SK-N-SH treated with all-trans-retinoic acid at 6 μM for 48 hours (cell line): ENCODE measurements at regions not wholly inside any gene's neighbourhood (a gene's known extent, or its start where the extent isn't known, plus 50 kb on each side); places are given as distances from the start of the nearest gene placed in this dataset.

Experiments used
- ATAC-seq: fragments of 200-7000 bp; cut with Tn5 transposase; 3 replicates; pipeline ENCODE4 v1.9.1; 2020; ENCODE audit warnings: mild to moderate bottlenecking, moderate library complexity
- ARNTL ChIP-seq: fragments of 450-650 bp; formaldehyde crosslinking; IDR thresholded peaks from 2 replicates; pipeline ENCODE4 v1.5.0; 2020; ENCODE audit warnings: low read depth, mild to moderate bottlenecking, moderate library complexity, borderline replicate concordance
- BACH2 ChIP-seq: fragments of 250-450 bp; sonication (Bioruptor Pico); IDR thresholded peaks from 2 replicates; pipeline ENCODE4 v1.9.0; 2021; ENCODE audit warnings: mild to moderate bottlenecking, borderline replicate concordance
- CSDC2 ChIP-seq: fragments of 250-450 bp; sonication (Bioruptor Pico); IDR thresholded peaks from 2 replicates; pipeline ENCODE4 v1.5.0; 2020; ENCODE audit warnings: mild to moderate bottlenecking, moderate library complexity
- ESRRG ChIP-seq: fragments of 250-450 bp; sonication (Bioruptor Pico); IDR thresholded peaks from 2 replicates; pipeline ENCODE4 v1.6.1; 2021; ENCODE audit warnings: mild to moderate bottlenecking
- GLIS3 ChIP-seq: fragments of 250-450 bp; sonication (Bioruptor Pico); IDR thresholded peaks from 2 replicates; pipeline ENCODE4 v1.5.0; 2020; ENCODE audit warnings: mild to moderate bottlenecking, moderate library complexity
- ISL1 ChIP-seq: fragments of 250-450 bp; sonication (Bioruptor Pico); IDR thresholded peaks from 2 replicates; pipeline ENCODE4 v2.1.2; 2022; ENCODE audit warnings: mild to moderate bottlenecking, moderate library complexity
- OSR1 ChIP-seq: fragments of 250-450 bp; sonication (Bioruptor Pico); IDR thresholded peaks from 2 replicates; pipeline ENCODE4 v1.8.0; 2022; ENCODE audit warnings: moderate library complexity, mild to moderate bottlenecking, inconsistent platforms
- PPARA ChIP-seq: fragments of 250-450 bp; sonication (Bioruptor Pico); IDR thresholded peaks from 2 replicates; pipeline ENCODE4 v1.5.0; 2020; ENCODE audit warnings: mild to moderate bottlenecking, borderline replicate concordance
- RARB ChIP-seq: fragments of 250-450 bp; sonication (Bioruptor Pico); IDR thresholded peaks from 2 replicates; pipeline ENCODE4 v1.8.0; 2021; ENCODE audit warnings: mild to moderate bottlenecking, moderate library complexity
- SNAI2 ChIP-seq: fragments of 250-450 bp; sonication (Bioruptor Pico); IDR thresholded peaks from 2 replicates; pipeline ENCODE4 v1.5.0; 2020; ENCODE audit warnings: mild to moderate bottlenecking, moderate library complexity
- TCF4 ChIP-seq: fragments of 250-450 bp; sonication (Bioruptor Pico); IDR thresholded peaks from 2 replicates; pipeline ENCODE4 v1.8.0; 2021; ENCODE audit warnings: mild to moderate bottlenecking, moderate library complexity, borderline replicate concordance
- TSHZ2 ChIP-seq: fragments of 250-450 bp; sonication (Bioruptor Pico); IDR thresholded peaks from 2 replicates; pipeline ENCODE4 v1.5.0; 2020; ENCODE audit warnings: mild to moderate bottlenecking, moderate library complexity
- ZC3H10 ChIP-seq: fragments of 250-450 bp; sonication (Bioruptor Pico); IDR thresholded peaks from 2 replicates; pipeline ENCODE4 v1.5.1; 2021; ENCODE audit warnings: mild to moderate bottlenecking, moderate library complexity
- ZFP3 ChIP-seq: fragments of 250-450 bp; sonication (Bioruptor Pico); IDR thresholded peaks from 2 replicates; pipeline ENCODE4 v1.5.0; 2020; ENCODE audit warnings: mild to moderate bottlenecking, moderate library complexity
- ZFP30 ChIP-seq: fragments of 450-650 bp; formaldehyde crosslinking; IDR thresholded peaks from 2 replicates; pipeline ENCODE4 v1.5.0; 2022; ENCODE audit warnings: mild to moderate bottlenecking, moderate library complexity
- ZNF565 ChIP-seq: fragments of 450-650 bp; formaldehyde crosslinking; conservative IDR thresholded peaks from 2 replicates; pipeline ENCODE4 v1.5.0; 2020; ENCODE audit warnings: low read depth, mild to moderate bottlenecking, moderate library complexity
- ZNF70 ChIP-seq: fragments of 450-650 bp; formaldehyde crosslinking; IDR thresholded peaks from 2 replicates; pipeline ENCODE4 v1.5.0; 2020; ENCODE audit warnings: mild to moderate bottlenecking, moderate library complexity
- TF ChIP-seq, protein P1 (sequence below): fragments of 250-450 bp; sonication (Bioruptor Pico); IDR thresholded peaks from 2 replicates; pipeline ENCODE4 v1.5.1; 2021; ENCODE audit warnings: mild to moderate bottlenecking, moderate library complexity
- TF ChIP-seq, protein P2 (sequence below): fragments of 250-450 bp; sonication (Bioruptor Pico); IDR thresholded peaks from 2 replicates; pipeline ENCODE4 v1.5.1; 2020; ENCODE audit warnings: low read depth, mild to moderate bottlenecking, moderate library complexity
- TF ChIP-seq, protein P3 (sequence below): fragments of 250-450 bp; sonication (Bioruptor Pico); IDR thresholded peaks from 2 replicates; pipeline ENCODE4 v1.8.0; 2021; ENCODE audit warnings: low read depth, mild to moderate bottlenecking, moderate library complexity, borderline replicate concordance
- TF ChIP-seq, protein P4 (sequence below): fragments of 250-450 bp; sonication (Bioruptor Pico); IDR thresholded peaks from 2 replicates; pipeline ENCODE4 v1.8.0; 2020; ENCODE audit warnings: mild to moderate bottlenecking, moderate library complexity, borderline replicate concordance

DNA sequence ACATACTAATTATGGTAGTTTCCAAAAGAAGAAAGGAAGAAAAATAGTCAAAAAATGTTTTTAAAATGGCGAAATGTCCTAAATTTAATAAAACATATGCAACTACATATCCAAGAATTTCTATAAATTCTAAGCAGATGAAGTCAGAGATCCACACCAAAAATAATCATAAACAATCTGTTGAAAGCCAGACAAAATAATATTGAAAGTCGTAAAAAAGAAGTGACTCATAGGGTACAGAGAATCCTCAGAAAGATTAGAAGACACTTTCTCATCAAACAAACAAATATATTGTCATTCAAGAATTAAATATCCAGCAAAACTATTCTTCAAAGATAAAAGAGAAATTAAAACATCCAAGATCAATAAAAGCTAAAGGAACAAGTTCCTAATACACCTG, 281.4 kb upstream of the ZNF804A start:
- TF ChIP-seq ZNF70 (CRISPR knock-in tag) (no peak), TCF4 (no peak), CSDC2 (CRISPR knock-in tag) (no peak), ZNF565 (CRISPR knock-in tag) (no peak), BACH2 (CRISPR knock-in tag) (no peak), ARNTL (CRISPR knock-in tag) (no peak), PPARA (CRISPR knock-in tag) (no peak), OSR1 (no peak), TSHZ2 (no peak), ESRRG (no peak), GLIS3 (no peak), ZFP3 (CRISPR knock-in tag) (no peak), RARB (CRISPR knock-in tag) (no peak), ZFP30 (CRISPR knock-in tag) (no peak), ISL1 (no peak; the same call in 1 of the 2 replicates)
- TF ChIP-seq, protein P1, sequence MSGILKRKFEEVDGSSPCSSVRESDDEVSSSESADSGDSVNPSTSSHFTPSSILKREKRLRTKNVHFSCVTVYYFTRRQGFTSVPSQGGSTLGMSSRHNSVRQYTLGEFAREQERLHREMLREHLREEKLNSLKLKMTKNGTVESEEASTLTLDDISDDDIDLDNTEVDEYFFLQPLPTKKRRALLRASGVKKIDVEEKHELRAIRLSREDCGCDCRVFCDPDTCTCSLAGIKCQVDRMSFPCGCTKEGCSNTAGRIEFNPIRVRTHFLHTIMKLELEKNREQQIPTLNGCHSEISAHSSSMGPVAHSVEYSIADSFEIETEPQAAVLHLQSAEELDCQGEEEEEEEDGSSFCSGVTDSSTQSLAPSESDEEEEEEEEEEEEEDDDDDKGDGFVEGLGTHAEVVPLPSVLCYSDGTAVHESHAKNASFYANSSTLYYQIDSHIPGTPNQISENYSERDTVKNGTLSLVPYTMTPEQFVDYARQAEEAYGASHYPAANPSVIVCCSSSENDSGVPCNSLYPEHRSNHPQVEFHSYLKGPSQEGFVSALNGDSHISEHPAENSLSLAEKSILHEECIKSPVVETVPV (CRISPR knock-in tag) = no peak
- TF ChIP-seq, protein P2, sequence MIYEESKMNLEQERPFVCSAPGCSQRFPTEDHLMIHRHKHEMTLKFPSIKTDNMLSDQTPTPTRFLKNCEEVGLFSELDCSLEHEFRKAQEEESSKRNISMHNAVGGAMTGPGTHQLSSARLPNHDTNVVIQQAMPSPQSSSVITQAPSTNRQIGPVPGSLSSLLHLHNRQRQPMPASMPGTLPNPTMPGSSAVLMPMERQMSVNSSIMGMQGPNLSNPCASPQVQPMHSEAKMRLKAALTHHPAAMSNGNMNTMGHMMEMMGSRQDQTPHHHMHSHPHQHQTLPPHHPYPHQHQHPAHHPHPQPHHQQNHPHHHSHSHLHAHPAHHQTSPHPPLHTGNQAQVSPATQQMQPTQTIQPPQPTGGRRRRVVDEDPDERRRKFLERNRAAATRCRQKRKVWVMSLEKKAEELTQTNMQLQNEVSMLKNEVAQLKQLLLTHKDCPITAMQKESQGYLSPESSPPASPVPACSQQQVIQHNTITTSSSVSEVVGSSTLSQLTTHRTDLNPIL (CRISPR knock-in tag) = no peak
- TF ChIP-seq, protein P3, sequence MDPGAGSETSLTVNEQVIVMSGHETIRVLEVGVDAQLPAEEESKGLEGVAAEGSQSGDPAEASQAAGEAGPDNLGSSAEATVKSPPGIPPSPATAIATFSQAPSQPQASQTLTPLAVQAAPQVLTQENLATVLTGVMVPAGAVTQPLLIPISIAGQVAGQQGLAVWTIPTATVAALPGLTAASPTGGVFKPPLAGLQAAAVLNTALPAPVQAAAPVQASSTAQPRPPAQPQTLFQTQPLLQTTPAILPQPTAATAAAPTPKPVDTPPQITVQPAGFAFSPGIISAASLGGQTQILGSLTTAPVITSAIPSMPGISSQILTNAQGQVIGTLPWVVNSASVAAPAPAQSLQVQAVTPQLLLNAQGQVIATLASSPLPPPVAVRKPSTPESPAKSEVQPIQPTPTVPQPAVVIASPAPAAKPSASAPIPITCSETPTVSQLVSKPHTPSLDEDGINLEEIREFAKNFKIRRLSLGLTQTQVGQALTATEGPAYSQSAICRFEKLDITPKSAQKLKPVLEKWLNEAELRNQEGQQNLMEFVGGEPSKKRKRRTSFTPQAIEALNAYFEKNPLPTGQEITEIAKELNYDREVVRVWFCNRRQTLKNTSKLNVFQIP = no peak
- TF ChIP-seq, protein P4, sequence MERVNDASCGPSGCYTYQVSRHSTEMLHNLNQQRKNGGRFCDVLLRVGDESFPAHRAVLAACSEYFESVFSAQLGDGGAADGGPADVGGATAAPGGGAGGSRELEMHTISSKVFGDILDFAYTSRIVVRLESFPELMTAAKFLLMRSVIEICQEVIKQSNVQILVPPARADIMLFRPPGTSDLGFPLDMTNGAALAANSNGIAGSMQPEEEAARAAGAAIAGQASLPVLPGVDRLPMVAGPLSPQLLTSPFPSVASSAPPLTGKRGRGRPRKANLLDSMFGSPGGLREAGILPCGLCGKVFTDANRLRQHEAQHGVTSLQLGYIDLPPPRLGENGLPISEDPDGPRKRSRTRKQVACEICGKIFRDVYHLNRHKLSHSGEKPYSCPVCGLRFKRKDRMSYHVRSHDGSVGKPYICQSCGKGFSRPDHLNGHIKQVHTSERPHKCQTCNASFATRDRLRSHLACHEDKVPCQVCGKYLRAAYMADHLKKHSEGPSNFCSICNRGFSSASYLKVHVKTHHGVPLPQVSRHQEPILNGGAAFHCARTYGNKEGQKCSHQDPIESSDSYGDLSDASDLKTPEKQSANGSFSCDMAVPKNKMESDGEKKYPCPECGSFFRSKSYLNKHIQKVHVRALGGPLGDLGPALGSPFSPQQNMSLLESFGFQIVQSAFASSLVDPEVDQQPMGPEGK (CRISPR knock-in tag) = no peak
- ATAC-seq = no peak

- no peak for TF ChIP-seq ESRRG
- TF ChIP-seq ZC3H10 = no peak
- no peak for TF ChIP-seq ZNF565 (CRISPR knock-in tag)
- no peak for TF ChIP-seq RARB (CRISPR knock-in tag)
- TF ChIP-seq CSDC2 (CRISPR knock-in tag) = no peak
- TF ChIP-seq ZFP30 (CRISPR knock-in tag) = no peak
- no peak for TF ChIP-seq TCF4
- TF ChIP-seq, protein P4 (CRISPR knock-in tag) = no peak
- no peak for TF ChIP-seq SNAI2
- no peak for ATAC-seq
Measured at GRCh38 chr2:184322615-184323014, 275.7 kb upstream of the ZNF804A start.
